HFFc6 (cell line): ENCODE measurements at regions not wholly inside any gene's neighbourhood (a gene's known extent, or its start where the extent isn't known, plus 50 kb on each side); places are given as distances from the start of the nearest gene placed in this dataset.
"Not testable (repeated sequence)": the region's sequence is repeated elsewhere in the genome, so short reads cannot be mapped to it uniquely, and the experiment has no call there.

Experiments used
- DNase-seq: peaks from one replicate; pipeline ENCODE4 v3.0.0-alpha.2; 2018
- H3K27ac Mint-ChIP-seq: 2 replicates; pipeline ENCODE4 v1.8.0; 2020; ENCODE audit warnings: mild to moderate bottlenecking, mixed read lengths
- H3K27me3 Mint-ChIP-seq: 2 replicates; pipeline ENCODE4 v1.8.0; 2021; ENCODE audit warnings: mild to moderate bottlenecking, moderate library complexity, mixed read lengths; ENCODE audit not compliant: insufficient read depth
- H3K36me3 Mint-ChIP-seq: 2 replicates; pipeline ENCODE4 v1.8.0; 2021; ENCODE audit warnings: low read depth, mixed read lengths
- H3K4me1 Mint-ChIP-seq: 2 replicates; pipeline ENCODE4 v1.8.0; 2020; ENCODE audit warnings: low read depth, mixed read lengths
- H3K4me3 Mint-ChIP-seq: 2 replicates; pipeline ENCODE4 v1.8.0; 2020; ENCODE audit warnings: mild to moderate bottlenecking, moderate library complexity, mixed read lengths
- H3K9me3 Mint-ChIP-seq: 2 replicates; pipeline ENCODE4 v1.8.0; 2020; ENCODE audit warnings: mild to moderate bottlenecking, mixed read lengths
- CTCF ChIP-seq: fragments of 200-600 bp; sonication (generic); IDR thresholded peaks from 2 replicates; pipeline ENCODE4 v1.5.0; 2021; ENCODE audit warnings: antibody characterized with exemption, mild to moderate bottlenecking

- no peaks in the 10 kb centered on the region for H3K4me1 Mint-ChIP-seq
- no peak overlapping the region for H3K27ac Mint-ChIP-seq
- H3K36me3 Mint-ChIP-seq, result no peaks in the 10 kb centered on the region
- TF ChIP-seq CTCF, result no peak
- peaks cover 18% of the 10 kb centered on the region for H3K9me3 Mint-ChIP-seq
- H3K27me3 Mint-ChIP-seq, result peaks cover 3% of the 10 kb centered on the region; the same call in 1 of the 2 replicates
- no peak for DNase-seq
- H3K4me3 Mint-ChIP-seq, result no peak overlapping the region
Observed at GRCh38 chr6:79373880-79374279, 139.4 kb upstream of the HMGN3 start.

DNA sequence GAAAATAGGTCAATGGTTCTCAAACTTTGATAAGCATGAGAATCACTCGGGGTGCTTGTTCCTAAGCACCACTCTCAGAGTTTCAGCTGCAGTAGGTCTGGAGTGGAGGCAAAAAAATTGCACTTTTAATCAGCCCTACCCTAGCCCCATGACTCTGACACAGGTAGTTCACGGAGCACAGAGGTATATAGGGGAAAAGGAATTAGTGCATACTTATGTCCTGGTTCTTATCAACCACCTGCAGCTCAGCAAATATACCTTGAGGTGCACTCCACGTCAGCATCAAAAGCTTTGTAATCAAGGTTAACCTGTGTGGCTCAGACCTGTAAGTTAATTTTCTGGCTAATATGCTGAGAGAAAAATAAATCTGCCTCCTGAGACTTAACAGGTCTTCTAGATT, 138.8 kb upstream of the HMGN3 start:
- Mint-ChIP-seq H3K36me3 (no peaks in the 10 kb centered on the region), H3K4me1 (no peaks in the 10 kb centered on the region), H3K27me3 (peaks cover 3% of the 10 kb centered on the region; the same call in 1 of the 2 replicates), H3K4me3 (no peak overlapping the region), H3K9me3 (peaks cover 18% of the 10 kb centered on the region), H3K27ac (no peak overlapping the region)
- no peak for DNase-seq
- TF ChIP-seq CTCF, result no peak

DNA sequence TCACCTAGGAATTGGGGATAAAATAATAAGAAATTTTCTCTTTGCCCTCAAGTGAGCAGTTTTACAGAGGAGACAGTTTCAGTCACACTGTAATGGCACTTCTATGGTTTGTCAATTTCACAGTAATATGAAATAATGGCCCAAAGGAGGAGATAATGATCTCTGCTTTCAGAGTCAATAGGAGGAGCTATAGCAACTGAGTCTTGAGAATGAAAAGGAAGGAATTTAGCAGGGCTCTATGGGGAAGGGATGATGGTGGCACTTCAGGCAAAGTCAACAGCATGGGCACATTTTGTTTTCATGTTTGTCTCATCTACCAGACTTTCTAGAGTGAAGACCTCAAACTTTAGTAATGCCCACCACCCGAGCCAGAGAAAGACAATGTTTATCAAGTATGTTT, 138.3 kb upstream of the HMGN3 start:
- Mint-ChIP-seq H3K9me3 (peaks cover 21% of the 10 kb centered on the region), H3K27ac (no peak overlapping the region), H3K4me1 (no peaks in the 10 kb centered on the region), H3K36me3 (no peaks in the 10 kb centered on the region), H3K27me3 (peaks cover 3% of the 10 kb centered on the region; the same call in 1 of the 2 replicates), H3K4me3 (no peak overlapping the region)
- no peak for DNase-seq
- no peak for TF ChIP-seq CTCF

DNA sequence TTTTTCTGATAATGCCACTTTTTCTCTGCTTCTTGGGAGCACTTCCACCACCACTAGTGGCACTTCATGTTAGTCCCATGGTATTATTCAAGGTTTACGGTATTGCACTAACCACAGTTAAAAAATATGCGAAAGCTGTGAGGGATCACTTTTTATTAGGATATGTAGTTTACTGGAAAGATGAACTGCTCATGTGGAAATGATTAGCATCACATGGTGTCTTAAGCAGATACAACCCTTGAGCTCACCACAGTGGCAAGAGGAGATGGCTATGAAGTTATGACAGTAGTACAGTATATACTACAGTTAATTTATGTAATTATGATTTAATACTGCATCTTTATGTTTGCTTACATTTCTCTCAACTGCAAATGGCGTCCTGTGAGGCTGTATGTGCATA, 134.5 kb upstream of the HMGN3 start:
- peaks cover 5% of the 10 kb centered on the region; the same call in 1 of the 2 replicates for H3K36me3 Mint-ChIP-seq
- no peak for TF ChIP-seq CTCF
- 0 out of 2 replicates have a peak, but pooled peaks cover 2% of the 10 kb centered on the region for H3K27me3 Mint-ChIP-seq
- DNase-seq, result no peak
- H3K27ac Mint-ChIP-seq, result no peak overlapping the region
- H3K4me3 Mint-ChIP-seq, result no peak overlapping the region
- H3K9me3 Mint-ChIP-seq, result peaks cover 59% of the 10 kb centered on the region
- H3K4me1 Mint-ChIP-seq, result no peaks in the 10 kb centered on the region

DNA sequence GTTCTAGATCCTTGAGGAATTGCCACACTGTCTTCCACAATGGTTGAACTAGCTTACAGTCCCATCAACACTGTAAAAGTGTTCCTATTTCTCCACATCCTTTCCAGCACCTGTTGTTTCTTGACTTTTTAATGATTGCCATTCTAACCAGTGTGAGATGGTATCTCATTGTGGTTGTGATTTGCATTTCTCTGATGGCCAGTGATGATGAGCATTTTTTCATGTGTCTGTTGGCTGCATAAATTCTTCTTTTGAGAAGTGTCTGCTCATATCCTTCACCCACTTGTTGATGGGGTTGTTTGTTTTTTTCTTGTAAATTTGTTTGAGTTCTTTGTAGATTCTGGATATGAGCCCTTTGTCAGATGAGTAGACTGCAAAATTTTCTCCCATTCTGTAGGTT, 129.0 kb upstream of the HMGN3 start:
- not testable (repeated sequence) for H3K27ac Mint-ChIP-seq, H3K36me3 Mint-ChIP-seq, H3K27me3 Mint-ChIP-seq, DNase-seq, H3K4me3 Mint-ChIP-seq, H3K4me1 Mint-ChIP-seq
- peaks cover 68% of the 10 kb centered on the region for H3K9me3 Mint-ChIP-seq

GRCh38 chr6:79361074-79361473, 126.6 kb upstream of the HMGN3 start:
- H3K4me3 Mint-ChIP-seq, H3K27ac Mint-ChIP-seq, H3K4me1 Mint-ChIP-seq, H3K36me3 Mint-ChIP-seq, H3K27me3 Mint-ChIP-seq, DNase-seq: not testable (repeated sequence)
- H3K9me3 Mint-ChIP-seq, result peaks cover 48% of the 10 kb centered on the region

DNA sequence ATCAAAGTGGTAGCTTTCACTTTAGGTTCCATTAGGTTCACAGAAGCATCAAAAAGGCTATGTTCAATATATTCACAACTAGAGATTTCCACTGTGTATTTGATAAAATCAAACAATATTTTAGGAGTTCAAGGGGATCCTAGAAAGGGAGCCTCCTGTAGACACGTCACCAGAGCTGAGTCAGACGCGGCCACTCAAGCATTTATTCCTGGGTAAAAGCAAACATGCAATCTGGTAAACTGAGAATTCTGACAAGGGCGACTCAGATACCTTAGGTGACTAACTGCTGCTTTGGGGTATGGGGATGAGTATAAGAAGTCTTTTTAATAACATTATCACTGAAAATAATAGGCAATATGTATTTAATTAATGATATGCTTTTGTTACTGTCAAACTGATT, 118.7 kb upstream of the HMGN3 start:
- H3K27ac Mint-ChIP-seq, result no peak overlapping the region
- no peak overlapping the region for H3K4me3 Mint-ChIP-seq
- H3K36me3 Mint-ChIP-seq, result peaks cover 1% of the 10 kb centered on the region; the same call in 1 of the 2 replicates
- TF ChIP-seq CTCF, result no peak
- no peaks in the 10 kb centered on the region for H3K27me3 Mint-ChIP-seq
- H3K4me1 Mint-ChIP-seq, result no peaks in the 10 kb centered on the region
- no peak for DNase-seq
- peaks cover 43% of the 10 kb centered on the region for H3K9me3 Mint-ChIP-seq
